Liver (tissue), 8 donors: ENCODE measurements at regions not wholly inside any gene's neighbourhood (a gene's known extent, or its start where the extent isn't known, plus 50 kb on each side); places are given as distances from the start of the nearest gene placed in this dataset.

Source experiments
- DNase-seq: peaks from one replicate; pipeline ENCODE4 v3.0.0-alpha.2; 2017; ENCODE audit warnings: low spot score
- H3K27ac ChIP-seq, 2 donors: one replicate each; pipeline ENCODE4 v1.7.0; 2013; ENCODE audit warnings: inconsistent platforms in 2 of 2, low read length in 2 of 2, control low read depth in 1 of 2, low read depth in 1 of 2, mild to moderate bottlenecking in 1 of 2
- H3K27me3 ChIP-seq, 4 donors: one replicate each; pipeline versions ENCODE4 v1.6.1 to v1.7.0; 2013; ENCODE audit warnings: low read length in 3 of 4, inconsistent platforms in 1 of 4, mild to moderate bottlenecking in 1 of 4, moderate library complexity in 1 of 4; ENCODE audit not compliant: control insufficient read depth in 4 of 4, insufficient read depth in 4 of 4
- H3K36me3 ChIP-seq, 4 donors: one replicate each; pipeline versions ENCODE4 v1.6.1 to v1.7.0; 2013; ENCODE audit warnings: low read length in 3 of 4, mild to moderate bottlenecking in 3 of 4, low read depth in 1 of 4, moderate library complexity in 1 of 4; ENCODE audit not compliant: control insufficient read depth in 4 of 4, insufficient read depth in 3 of 4
- H3K4me1 ChIP-seq, 4 donors: one replicate each; pipeline versions ENCODE4 v1.6.1 to v1.7.0; 2013; ENCODE audit warnings: low read length in 3 of 4, mild to moderate bottlenecking in 3 of 4, moderate library complexity in 1 of 4; ENCODE audit not compliant: control insufficient read depth in 4 of 4, insufficient read depth in 4 of 4
- H3K4me3 ChIP-seq, 3 donors: one replicate each; pipeline versions ENCODE4 v1.6.1 to v1.7.0; 2013; ENCODE audit warnings: low read length in 3 of 3, control low read depth in 1 of 3, low read depth in 1 of 3, mild to moderate bottlenecking in 1 of 3
- H3K9ac ChIP-seq, 2 donors: one replicate each; pipeline ENCODE4 v1.7.0; 2013; ENCODE audit warnings: low read length in 2 of 2, mild to moderate bottlenecking in 2 of 2, moderate library complexity in 2 of 2, control low read depth in 1 of 2, low read depth in 1 of 2
- H3K9me3 ChIP-seq, 4 donors: one replicate each; pipeline versions ENCODE4 v1.6.1 to v1.7.0; 2013; ENCODE audit warnings: low read length in 3 of 4; ENCODE audit not compliant: control insufficient read depth in 4 of 4
- EGR1 ChIP-seq, 2 donors: IDR thresholded peaks; 2 replicates each; pipeline ENCODE4 v1.6.1; 2016 to 2018; ENCODE audit warnings: antibody characterized with exemption in 2 of 2, low read depth in 2 of 2
- FOXA1 ChIP-seq: IDR thresholded peaks from 2 replicates; pipeline ENCODE4 v1.6.1; 2016; ENCODE audit warnings: antibody characterized with exemption
- FOXA2 ChIP-seq: IDR thresholded peaks from 2 replicates; pipeline ENCODE4 v1.6.1; 2016; ENCODE audit warnings: antibody characterized with exemption
- GABPA ChIP-seq, 2 donors: IDR thresholded peaks in 1 of 2; conservative IDR thresholded peaks in 1 of 2; 2 replicates each; pipeline ENCODE4 v1.6.1; 2016; ENCODE audit warnings: antibody characterized with exemption in 2 of 2, mild to moderate bottlenecking in 1 of 2, moderate library complexity in 1 of 2
- HNF4A ChIP-seq, 2 donors: conservative IDR thresholded peaks; 2 replicates each; pipeline ENCODE4 v1.6.1; 2016; ENCODE audit warnings: antibody characterized with exemption in 2 of 2, mild to moderate bottlenecking in 2 of 2
- HNF4G ChIP-seq: IDR thresholded peaks from 2 replicates; pipeline ENCODE4 v1.6.1; 2016; ENCODE audit warnings: antibody characterized with exemption
- JUND ChIP-seq, 2 donors: IDR thresholded peaks; 2 replicates each; pipeline ENCODE4 v1.6.1; 2016; ENCODE audit warnings: antibody characterized with exemption in 2 of 2
- NR2F2 ChIP-seq: IDR thresholded peaks from 2 replicates; pipeline ENCODE4 v1.6.1; 2016; ENCODE audit warnings: antibody characterized with exemption
- RAD21 ChIP-seq, 2 donors: IDR thresholded peaks; 2 replicates each; pipeline ENCODE4 v1.6.1; 2016; ENCODE audit warnings: antibody characterized with exemption in 2 of 2, mild to moderate bottlenecking in 2 of 2
- SP1 ChIP-seq: IDR thresholded peaks from 2 replicates; pipeline ENCODE4 v1.6.1; 2018; ENCODE audit warnings: antibody characterized with exemption, mild to moderate bottlenecking
- TAF1 ChIP-seq: conservative IDR thresholded peaks from 2 replicates; pipeline ENCODE4 v1.6.1; 2016; ENCODE audit warnings: antibody characterized with exemption, mild to moderate bottlenecking
- WGBS: extraction: QIAGEN DNeasy Blood & Tissue Kit; methylation state at CpG from one replicate; pipeline ENCODE4 v1.1.7; 2013; 5-methylcytosine and 5-hydroxymethylcytosine counted together
- TF ChIP-seq, protein P1 (sequence below): IDR thresholded peaks from 2 replicates; pipeline ENCODE4 v1.6.1; 2016; ENCODE audit warnings: antibody characterized with exemption, mild to moderate bottlenecking
- TF ChIP-seq, protein P2 (sequence below): IDR thresholded peaks from 2 replicates; pipeline ENCODE4 v1.6.1; 2016; ENCODE audit warnings: antibody characterized with exemption
- TF ChIP-seq, protein P3 (sequence below): IDR thresholded peaks from 2 replicates; pipeline ENCODE4 v1.6.1; 2016; ENCODE audit warnings: antibody characterized with exemption
- TF ChIP-seq, protein P4 (sequence below): fragments of 150-350 bp; IDR thresholded peaks from 2 replicates; pipeline ENCODE4 v1.5.1; 2017; ENCODE audit warnings: improper control_type of control experiment, low read depth, low read length; ENCODE audit not compliant: missing input control
- donor health status: healthy.
- donor health status: healthy.
- donor health status: healthy.
- donor health status: healthy.
- donor health status: healthy.

DNA sequence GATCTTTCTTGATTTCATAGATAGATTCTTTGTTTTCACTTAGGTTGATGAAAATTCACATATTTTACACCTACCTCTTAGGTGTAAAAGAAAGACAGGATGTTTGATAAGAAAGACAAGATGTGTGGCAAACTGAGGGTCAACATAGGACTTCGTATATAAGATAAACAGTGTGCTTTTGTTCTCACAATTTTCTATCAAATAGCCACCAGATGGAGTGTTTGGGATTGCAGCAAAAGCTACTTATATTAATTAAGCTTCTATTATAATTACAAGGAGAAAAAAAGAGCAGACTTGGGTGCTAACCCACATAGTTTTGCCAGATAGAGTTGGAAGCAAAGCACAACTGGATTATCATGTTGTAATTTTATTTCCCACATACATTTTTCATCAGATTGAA lies 232.9 kb downstream of the CDH7 start (continued):
- TF ChIP-seq, protein P1, sequence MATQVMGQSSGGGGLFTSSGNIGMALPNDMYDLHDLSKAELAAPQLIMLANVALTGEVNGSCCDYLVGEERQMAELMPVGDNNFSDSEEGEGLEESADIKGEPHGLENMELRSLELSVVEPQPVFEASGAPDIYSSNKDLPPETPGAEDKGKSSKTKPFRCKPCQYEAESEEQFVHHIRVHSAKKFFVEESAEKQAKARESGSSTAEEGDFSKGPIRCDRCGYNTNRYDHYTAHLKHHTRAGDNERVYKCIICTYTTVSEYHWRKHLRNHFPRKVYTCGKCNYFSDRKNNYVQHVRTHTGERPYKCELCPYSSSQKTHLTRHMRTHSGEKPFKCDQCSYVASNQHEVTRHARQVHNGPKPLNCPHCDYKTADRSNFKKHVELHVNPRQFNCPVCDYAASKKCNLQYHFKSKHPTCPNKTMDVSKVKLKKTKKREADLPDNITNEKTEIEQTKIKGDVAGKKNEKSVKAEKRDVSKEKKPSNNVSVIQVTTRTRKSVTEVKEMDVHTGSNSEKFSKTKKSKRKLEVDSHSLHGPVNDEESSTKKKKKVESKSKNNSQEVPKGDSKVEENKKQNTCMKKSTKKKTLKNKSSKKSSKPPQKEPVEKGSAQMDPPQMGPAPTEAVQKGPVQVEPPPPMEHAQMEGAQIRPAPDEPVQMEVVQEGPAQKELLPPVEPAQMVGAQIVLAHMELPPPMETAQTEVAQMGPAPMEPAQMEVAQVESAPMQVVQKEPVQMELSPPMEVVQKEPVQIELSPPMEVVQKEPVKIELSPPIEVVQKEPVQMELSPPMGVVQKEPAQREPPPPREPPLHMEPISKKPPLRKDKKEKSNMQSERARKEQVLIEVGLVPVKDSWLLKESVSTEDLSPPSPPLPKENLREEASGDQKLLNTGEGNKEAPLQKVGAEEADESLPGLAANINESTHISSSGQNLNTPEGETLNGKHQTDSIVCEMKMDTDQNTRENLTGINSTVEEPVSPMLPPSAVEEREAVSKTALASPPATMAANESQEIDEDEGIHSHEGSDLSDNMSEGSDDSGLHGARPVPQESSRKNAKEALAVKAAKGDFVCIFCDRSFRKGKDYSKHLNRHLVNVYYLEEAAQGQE = no peak

DNA sequence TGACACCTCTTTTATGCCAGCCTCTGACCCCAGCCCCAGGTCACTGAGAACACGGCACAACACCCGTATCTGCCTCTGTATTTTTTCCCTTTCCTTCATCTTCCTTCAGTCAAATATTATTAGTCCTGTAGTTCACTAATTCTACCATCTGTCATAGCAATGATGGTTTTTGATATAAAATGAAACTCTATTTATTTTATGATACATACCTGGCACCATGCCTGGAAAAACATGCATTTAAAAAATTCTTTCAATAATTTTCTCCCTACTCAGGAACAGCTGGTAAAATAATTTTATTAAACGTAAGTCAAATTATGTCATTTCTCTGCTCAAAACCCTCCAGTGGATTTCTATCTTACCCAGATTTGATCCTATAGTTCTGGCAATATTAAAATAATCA lies 224.7 kb downstream of the CDH7 start:
- Histone ChIP-seq H3K4me3 (no peak overlapping the region), H3K9me3 (no peaks in the 10 kb centered on the region), H3K9ac (no peak overlapping the region), H3K27ac (no peak overlapping the region), H3K27me3 (no peaks in the 10 kb centered on the region), H3K36me3 (no peaks in the 10 kb centered on the region), H3K4me1 (no peaks in the 10 kb centered on the region)
- WGBS = 78% methylated on average over 3 of the region's 3 CpGs
- no peak for DNase-seq
- TF ChIP-seq GABPA (IDR thresholded peaks at IDR 0.05 in 1 of 2, conservative IDR thresholded peaks at IDR 0.05 in 1 of 2) = no peak
- TF ChIP-seq, protein P1 = no peak
- TF ChIP-seq JUND (IDR thresholded peaks at IDR 0.05) = no peak
- TF ChIP-seq, protein P2, sequence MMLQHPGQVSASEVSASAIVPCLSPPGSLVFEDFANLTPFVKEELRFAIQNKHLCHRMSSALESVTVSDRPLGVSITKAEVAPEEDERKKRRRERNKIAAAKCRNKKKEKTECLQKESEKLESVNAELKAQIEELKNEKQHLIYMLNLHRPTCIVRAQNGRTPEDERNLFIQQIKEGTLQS = no peak
- TF ChIP-seq EGR1 (IDR thresholded peaks at IDR 0.05; ENCODE audit: low read depth in 2 of 2) = no peak
- no peak for TF ChIP-seq SP1
- TF ChIP-seq NR2F2 = no peak
- TF ChIP-seq HNF4G = no peak

DNA sequence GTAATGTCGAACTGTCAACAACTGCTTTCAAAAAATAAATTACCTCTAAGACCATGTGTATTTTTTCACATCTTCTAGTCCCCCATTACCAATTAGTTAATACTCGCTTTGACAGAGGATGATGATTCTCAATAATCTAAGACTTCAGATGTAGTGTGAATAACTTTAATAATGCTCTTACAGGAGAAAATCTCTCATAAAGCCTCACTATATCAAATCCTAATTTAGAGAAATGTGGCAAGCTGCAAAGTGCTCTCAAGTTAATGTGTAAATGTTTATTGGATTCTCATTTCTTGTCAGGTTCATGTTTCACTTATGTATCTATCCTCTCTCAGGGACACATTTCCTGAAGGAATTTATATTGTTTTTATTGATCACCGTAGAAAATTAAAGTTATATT lies 223.9 kb downstream of the CDH7 start:
- DNase-seq = no peak
- H3K4me1 ChIP-seq = no peaks in the 10 kb centered on the region
- H3K27ac ChIP-seq = no peak overlapping the region
- H3K9me3 ChIP-seq = no peaks in the 10 kb centered on the region
- H3K36me3 ChIP-seq = no peaks in the 10 kb centered on the region
- 74% methylated on average over 3 of the region's 3 CpGs for WGBS
- H3K4me3 ChIP-seq = no peak overlapping the region
- H3K9ac ChIP-seq = no peak overlapping the region
- no peaks in the 10 kb centered on the region for H3K27me3 ChIP-seq
- TF ChIP-seq, protein P3, sequence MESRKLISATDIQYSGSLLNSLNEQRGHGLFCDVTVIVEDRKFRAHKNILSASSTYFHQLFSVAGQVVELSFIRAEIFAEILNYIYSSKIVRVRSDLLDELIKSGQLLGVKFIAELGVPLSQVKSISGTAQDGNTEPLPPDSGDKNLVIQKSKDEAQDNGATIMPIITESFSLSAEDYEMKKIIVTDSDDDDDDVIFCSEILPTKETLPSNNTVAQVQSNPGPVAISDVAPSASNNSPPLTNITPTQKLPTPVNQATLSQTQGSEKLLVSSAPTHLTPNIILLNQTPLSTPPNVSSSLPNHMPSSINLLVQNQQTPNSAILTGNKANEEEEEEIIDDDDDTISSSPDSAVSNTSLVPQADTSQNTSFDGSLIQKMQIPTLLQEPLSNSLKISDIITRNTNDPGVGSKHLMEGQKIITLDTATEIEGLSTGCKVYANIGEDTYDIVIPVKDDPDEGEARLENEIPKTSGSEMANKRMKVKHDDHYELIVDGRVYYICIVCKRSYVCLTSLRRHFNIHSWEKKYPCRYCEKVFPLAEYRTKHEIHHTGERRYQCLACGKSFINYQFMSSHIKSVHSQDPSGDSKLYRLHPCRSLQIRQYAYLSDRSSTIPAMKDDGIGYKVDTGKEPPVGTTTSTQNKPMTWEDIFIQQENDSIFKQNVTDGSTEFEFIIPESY = no peak
- no peak for TF ChIP-seq TAF1
- TF ChIP-seq HNF4G = no peak
- no peak for TF ChIP-seq FOXA1
- no peak for TF ChIP-seq GABPA (IDR thresholded peaks at IDR 0.05 in 1 of 2, conservative IDR thresholded peaks at IDR 0.05 in 1 of 2)
- TF ChIP-seq, protein P1 = no peak
- TF ChIP-seq RAD21 (IDR thresholded peaks at IDR 0.05) = no peak
- TF ChIP-seq, protein P4, sequence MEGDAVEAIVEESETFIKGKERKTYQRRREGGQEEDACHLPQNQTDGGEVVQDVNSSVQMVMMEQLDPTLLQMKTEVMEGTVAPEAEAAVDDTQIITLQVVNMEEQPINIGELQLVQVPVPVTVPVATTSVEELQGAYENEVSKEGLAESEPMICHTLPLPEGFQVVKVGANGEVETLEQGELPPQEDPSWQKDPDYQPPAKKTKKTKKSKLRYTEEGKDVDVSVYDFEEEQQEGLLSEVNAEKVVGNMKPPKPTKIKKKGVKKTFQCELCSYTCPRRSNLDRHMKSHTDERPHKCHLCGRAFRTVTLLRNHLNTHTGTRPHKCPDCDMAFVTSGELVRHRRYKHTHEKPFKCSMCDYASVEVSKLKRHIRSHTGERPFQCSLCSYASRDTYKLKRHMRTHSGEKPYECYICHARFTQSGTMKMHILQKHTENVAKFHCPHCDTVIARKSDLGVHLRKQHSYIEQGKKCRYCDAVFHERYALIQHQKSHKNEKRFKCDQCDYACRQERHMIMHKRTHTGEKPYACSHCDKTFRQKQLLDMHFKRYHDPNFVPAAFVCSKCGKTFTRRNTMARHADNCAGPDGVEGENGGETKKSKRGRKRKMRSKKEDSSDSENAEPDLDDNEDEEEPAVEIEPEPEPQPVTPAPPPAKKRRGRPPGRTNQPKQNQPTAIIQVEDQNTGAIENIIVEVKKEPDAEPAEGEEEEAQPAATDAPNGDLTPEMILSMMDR = no peak
- TF ChIP-seq, protein P2 = no peak
- TF ChIP-seq JUND (IDR thresholded peaks at IDR 0.05) = no peak
- no peak for TF ChIP-seq HNF4A (conservative IDR thresholded peaks at IDR 0.05)
- TF ChIP-seq FOXA2 = no peak
